GM18519 (cell line): ENCODE measurements at regions not wholly inside any gene's neighbourhood (a gene's known extent, or its start where the extent isn't known, plus 50 kb on each side); places are given as distances from the start of the nearest gene placed in this dataset.

Experiments used
- ATAC-seq: cut with Tn5 transposase; IDR thresholded peaks from one replicate; pipeline ENCODE4 v1.9.1; 2021; ENCODE audit warnings: mild to moderate bottlenecking, moderate library complexity; ENCODE audit not compliant: unreplicated experiment, low FRiP score

GRCh38 chr2:15718103-15718943, 126.7 kb downstream of the DDX1 start:
- ATAC-seq: no peak

- ATAC-seq: no peak
Measured at GRCh38 chr2:15718944-15719323, 127.3 kb downstream of the DDX1 start.

GRCh38 chr2:15719566-15720313, 128.1 kb downstream of the DDX1 start:
- ATAC-seq: no peak

- ATAC-seq: no peak
Measured at GRCh38 chr2:15720561-15721307, 129.1 kb downstream of the DDX1 start.

- no peak for ATAC-seq
Measured at GRCh38 chr2:15721411-15722067, 129.9 kb downstream of the DDX1 start.

GRCh38 chr2:15722980-15723379, 131.3 kb downstream of the DDX1 start:
- no peak for ATAC-seq

- ATAC-seq: no peak
Measured at GRCh38 chr2:15724235-15724634, 132.6 kb downstream of the DDX1 start.

GRCh38 chr2:15725101-15725781, 133.6 kb downstream of the DDX1 start:
- no peak for ATAC-seq

- ATAC-seq: no peak
Measured at GRCh38 chr2:15725782-15726112, 134.1 kb downstream of the DDX1 start.

GRCh38 chr2:15726321-15727057, 134.8 kb downstream of the DDX1 start:
- ATAC-seq: no peak

- ATAC-seq: no peak
Measured at GRCh38 chr2:15727396-15728244, 136.0 kb downstream of the DDX1 start.

- ATAC-seq: no peak
Measured at GRCh38 chr2:15728245-15728938, 136.7 kb downstream of the DDX1 start.

GRCh38 chr2:15729001-15729400, 137.3 kb downstream of the DDX1 start:
- ATAC-seq: no peak

GRCh38 chr2:15729709-15730544, 138.3 kb downstream of the DDX1 start:
- ATAC-seq: peak; percentile 2

- peak; percentile 26 for ATAC-seq
Measured at GRCh38 chr2:15730545-15731212, 139.0 kb downstream of the DDX1 start.

- no peak for ATAC-seq
Measured at GRCh38 chr2:15731213-15731888, 139.7 kb downstream of the DDX1 start.
